ENCODE measurements at regions not wholly inside any gene's neighbourhood (a gene's known extent, or its start where the extent isn't known, plus 50 kb on each side); places are given as distances from the start of the nearest gene placed in this dataset.

GRCh38 chr4:84019626-84020025 lies 479.5 kb downstream of the NKX6-1 start:
- intact Hi-C loops (cut with DNase I): no loop called here
- Histone ChIP-seq H3K4me3 (no peak overlapping the region), H3K4me1 (peaks cover 0 to 7% (median 5%) of the 10 kb centered on the region in 4 donors), H3K36me3 (no peaks in the 10 kb centered on the region), H3K27me3 (no peaks in the 10 kb centered on the region), H3K27ac (replicated peaks in 1 of 4) (no peak overlapping the region), H3K9me3 (no peaks in the 10 kb centered on the region)
- TF ChIP-seq EP300 (IDR thresholded peaks at IDR 0.05): no peak
- TF ChIP-seq POLR2A (IDR thresholded peaks at IDR 0.05; ENCODE audit: low read depth): no peak
- no peak for TF ChIP-seq POLR2AphosphoS5 (IDR thresholded peaks at IDR 0.05)
- TF ChIP-seq, protein P1, sequence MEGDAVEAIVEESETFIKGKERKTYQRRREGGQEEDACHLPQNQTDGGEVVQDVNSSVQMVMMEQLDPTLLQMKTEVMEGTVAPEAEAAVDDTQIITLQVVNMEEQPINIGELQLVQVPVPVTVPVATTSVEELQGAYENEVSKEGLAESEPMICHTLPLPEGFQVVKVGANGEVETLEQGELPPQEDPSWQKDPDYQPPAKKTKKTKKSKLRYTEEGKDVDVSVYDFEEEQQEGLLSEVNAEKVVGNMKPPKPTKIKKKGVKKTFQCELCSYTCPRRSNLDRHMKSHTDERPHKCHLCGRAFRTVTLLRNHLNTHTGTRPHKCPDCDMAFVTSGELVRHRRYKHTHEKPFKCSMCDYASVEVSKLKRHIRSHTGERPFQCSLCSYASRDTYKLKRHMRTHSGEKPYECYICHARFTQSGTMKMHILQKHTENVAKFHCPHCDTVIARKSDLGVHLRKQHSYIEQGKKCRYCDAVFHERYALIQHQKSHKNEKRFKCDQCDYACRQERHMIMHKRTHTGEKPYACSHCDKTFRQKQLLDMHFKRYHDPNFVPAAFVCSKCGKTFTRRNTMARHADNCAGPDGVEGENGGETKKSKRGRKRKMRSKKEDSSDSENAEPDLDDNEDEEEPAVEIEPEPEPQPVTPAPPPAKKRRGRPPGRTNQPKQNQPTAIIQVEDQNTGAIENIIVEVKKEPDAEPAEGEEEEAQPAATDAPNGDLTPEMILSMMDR (IDR thresholded peaks at IDR 0.05): no peak
- DNase-seq (ENCODE audit: extremely low spot score): no peak
- WGBS: 85% methylated on average over 2 of the region's 2 CpGs

- TF ChIP-seq, protein P1 (IDR thresholded peaks at IDR 0.05): no peak
- no peak for TF ChIP-seq EP300 (IDR thresholded peaks at IDR 0.05)
- no peak for TF ChIP-seq POLR2AphosphoS5 (IDR thresholded peaks at IDR 0.05)
- TF ChIP-seq POLR2A (IDR thresholded peaks at IDR 0.05; ENCODE audit: low read depth): no peak
- no peaks in the 10 kb centered on the region for H3K27me3 ChIP-seq
- H3K9me3 ChIP-seq: no peaks in the 10 kb centered on the region
- intact Hi-C loops (cut with DNase I): no loop called here
- H3K36me3 ChIP-seq: no peaks in the 10 kb centered on the region
- no peak overlapping the region for H3K4me3 ChIP-seq
- peaks cover 0 to 8% (median 2%) of the 10 kb centered on the region in 4 donors for H3K4me1 ChIP-seq
- WGBS: 87% methylated on average over 2 of the region's 2 CpGs
- no peak for DNase-seq (ENCODE audit: extremely low spot score)
- H3K27ac ChIP-seq (replicated peaks in 1 of 4): no peak overlapping the region
Observed at GRCh38 chr4:84003046-84003445, 467.1 kb downstream of the GPAT3 start.

GRCh38 chr4:84001876-84002569 lies 466.1 kb downstream of the GPAT3 start:
- no peaks in the 10 kb centered on the region for H3K9me3 ChIP-seq
- H3K27ac ChIP-seq (replicated peaks in 1 of 4): no peak overlapping the region
- no peak for DNase-seq (ENCODE audit: extremely low spot score)
- H3K27me3 ChIP-seq: no peaks in the 10 kb centered on the region
- H3K4me3 ChIP-seq: no peak overlapping the region
- intact Hi-C loops (cut with DNase I): no loop called here
- peaks cover 0 to 8% (median 2%) of the 10 kb centered on the region in 4 donors for H3K4me1 ChIP-seq
- TF ChIP-seq, protein P1 (IDR thresholded peaks at IDR 0.05): no peak
- TF ChIP-seq EP300 (IDR thresholded peaks at IDR 0.05) (no peak), POLR2AphosphoS5 (IDR thresholded peaks at IDR 0.05) (no peak), POLR2A (IDR thresholded peaks at IDR 0.05; ENCODE audit: low read depth) (no peak)
- H3K36me3 ChIP-seq: no peaks in the 10 kb centered on the region
- WGBS: 68% methylated on average over 2 of the region's 2 CpGs

- H3K4me3 ChIP-seq: no peak overlapping the region
- H3K27me3 ChIP-seq: no peaks in the 10 kb centered on the region
- H3K36me3 ChIP-seq: no peaks in the 10 kb centered on the region
- TF ChIP-seq, protein P1 (IDR thresholded peaks at IDR 0.05): no peak
- no peak for TF ChIP-seq EP300 (IDR thresholded peaks at IDR 0.05)
- TF ChIP-seq POLR2A (IDR thresholded peaks at IDR 0.05; ENCODE audit: low read depth): no peak
- TF ChIP-seq POLR2AphosphoS5 (IDR thresholded peaks at IDR 0.05): no peak
- intact Hi-C loops (cut with DNase I): no loop called here
- no peak for DNase-seq (ENCODE audit: extremely low spot score)
- 64% methylated on average over 3 of the region's 3 CpGs for WGBS
- no peaks in the 10 kb centered on the region for H3K9me3 ChIP-seq
- no peak overlapping the region for H3K27ac ChIP-seq (replicated peaks in 1 of 4)
- no peaks in the 10 kb centered on the region for H3K4me1 ChIP-seq
Observed at GRCh38 chr4:83996254-83996653, 460.3 kb downstream of the GPAT3 start.

DNA sequence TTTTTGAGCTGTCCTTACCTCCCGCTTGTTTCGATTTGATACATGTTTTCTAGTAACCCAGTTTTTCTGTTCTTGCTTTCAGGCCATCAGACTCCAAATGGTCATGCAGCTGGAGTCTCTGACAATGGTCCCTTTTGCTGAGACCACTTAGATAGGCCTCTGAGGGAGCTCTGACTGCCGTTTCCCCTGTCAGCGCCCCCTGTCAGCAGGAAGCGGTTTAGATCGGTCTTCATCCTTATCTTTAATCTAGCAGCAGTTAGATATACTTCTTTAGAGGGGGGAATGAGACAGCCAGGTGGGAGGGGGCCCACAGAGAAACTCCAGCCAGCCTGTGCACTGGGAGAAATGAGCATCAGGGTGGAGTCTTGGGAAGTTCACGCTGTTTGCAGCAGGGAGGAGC lies 457.9 kb downstream of the GPAT3 start:
- DNase-seq (ENCODE audit: extremely low spot score): no peak
- no peaks in the 10 kb centered on the region for H3K36me3 ChIP-seq
- intact Hi-C loops (cut with DNase I): no loop called here
- no peak overlapping the region for H3K4me3 ChIP-seq
- no peaks in the 10 kb centered on the region for H3K27me3 ChIP-seq
- no peaks in the 10 kb centered on the region for H3K4me1 ChIP-seq
- H3K9me3 ChIP-seq: peaks cover 0 to 7% (median 3%) of the 10 kb centered on the region in 4 donors
- TF ChIP-seq POLR2A (IDR thresholded peaks at IDR 0.05; ENCODE audit: low read depth) (no peak), POLR2AphosphoS5 (IDR thresholded peaks at IDR 0.05) (no peak), EP300 (IDR thresholded peaks at IDR 0.05) (no peak)
- TF ChIP-seq, protein P1 (IDR thresholded peaks at IDR 0.05): no peak
- WGBS: 67% methylated on average over 7 of the region's 7 CpGs
- H3K27ac ChIP-seq (replicated peaks in 1 of 4): no peak overlapping the region
